Renal cortical epithelial cell (primary cell): ENCODE measurements at regions not wholly inside any gene's neighbourhood (a gene's known extent, or its start where the extent isn't known, plus 50 kb on each side); places are given as distances from the start of the nearest gene placed in this dataset.

ENCODE experiments used
- DNase-seq: peaks from one replicate; pipeline ENCODE4 v3.0.0-alpha.2; 2011; ENCODE audit warnings: low read depth

- no peak for DNase-seq
Observed at GRCh38 chr20:37643400-37643799, 50.4 kb upstream of the CTNNBL1 start.

GRCh38 chr20:37642246-37642645 is 51.6 kb upstream of the CTNNBL1 start:
- no peak for DNase-seq

DNA sequence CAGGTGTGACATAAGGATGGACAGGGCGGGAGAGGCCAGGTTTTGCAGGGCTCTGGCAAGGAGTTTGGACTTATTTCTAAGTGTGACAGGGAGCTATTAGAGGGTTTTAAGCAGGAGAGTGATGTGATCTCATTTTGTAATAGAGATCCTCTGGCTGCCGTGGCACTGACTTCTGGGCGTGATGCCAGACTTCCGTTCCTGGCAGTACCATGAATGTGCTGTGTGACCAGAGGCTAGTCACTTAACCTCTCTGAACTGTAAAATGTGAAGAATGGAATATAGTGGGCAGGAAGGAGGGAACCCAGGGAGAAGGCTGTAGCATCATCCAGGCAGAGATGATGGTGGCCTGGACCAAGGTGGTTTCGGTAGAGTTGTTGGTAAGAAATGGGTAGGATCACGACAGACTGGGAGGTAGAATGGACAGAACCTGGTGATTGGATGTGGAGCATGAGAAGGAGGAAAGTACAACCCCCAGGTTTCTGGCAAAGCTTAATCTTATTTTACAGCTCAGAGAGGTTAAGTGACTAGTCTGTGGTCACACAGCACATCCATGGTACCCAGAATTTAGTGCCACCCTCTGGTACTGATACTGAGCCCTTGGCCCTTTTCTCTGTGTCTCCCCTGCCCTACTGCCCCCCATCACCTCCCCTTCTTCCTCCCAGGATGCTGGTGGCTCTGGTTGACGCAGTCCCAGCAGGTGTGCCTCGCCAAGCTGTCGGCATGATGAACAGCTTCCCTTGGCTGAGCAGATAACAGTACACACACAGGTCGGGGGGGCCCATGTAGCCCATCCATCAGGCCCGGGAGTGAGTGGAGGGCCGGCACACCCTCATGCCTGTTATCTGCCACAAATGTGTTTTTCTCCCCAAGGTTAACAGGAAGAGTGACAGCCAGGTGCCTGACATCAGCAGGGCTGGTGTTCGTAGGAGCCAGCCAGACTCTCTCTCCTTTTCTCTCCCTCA is 52.9 kb upstream of the CTNNBL1 start:
- DNase-seq, result no peak

DNA sequence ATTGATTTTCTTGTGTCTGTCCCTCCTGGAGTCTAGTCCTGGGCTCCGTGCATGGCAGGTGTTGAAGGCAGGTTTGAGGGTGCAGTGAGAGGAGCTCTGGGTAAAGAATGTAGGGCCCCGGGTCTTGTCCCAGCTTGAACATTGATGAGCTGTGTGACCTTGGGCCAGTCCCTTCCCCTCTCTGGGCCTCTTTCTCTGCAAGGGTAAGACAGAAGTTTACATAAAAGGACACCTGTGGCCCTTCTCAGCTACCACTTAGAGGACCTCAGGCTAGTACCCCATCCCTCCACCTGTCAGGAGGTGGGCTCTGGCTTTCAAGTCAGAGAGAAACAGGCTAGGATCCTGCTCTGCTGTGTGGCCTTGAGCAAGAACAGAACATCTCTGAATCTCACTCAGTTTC is 55.3 kb upstream of the CTNNBL1 start:
- no peak for DNase-seq

- no peak for DNase-seq
Observed at GRCh38 chr20:37636977-37637376, 56.9 kb upstream of the CTNNBL1 start.

DNA sequence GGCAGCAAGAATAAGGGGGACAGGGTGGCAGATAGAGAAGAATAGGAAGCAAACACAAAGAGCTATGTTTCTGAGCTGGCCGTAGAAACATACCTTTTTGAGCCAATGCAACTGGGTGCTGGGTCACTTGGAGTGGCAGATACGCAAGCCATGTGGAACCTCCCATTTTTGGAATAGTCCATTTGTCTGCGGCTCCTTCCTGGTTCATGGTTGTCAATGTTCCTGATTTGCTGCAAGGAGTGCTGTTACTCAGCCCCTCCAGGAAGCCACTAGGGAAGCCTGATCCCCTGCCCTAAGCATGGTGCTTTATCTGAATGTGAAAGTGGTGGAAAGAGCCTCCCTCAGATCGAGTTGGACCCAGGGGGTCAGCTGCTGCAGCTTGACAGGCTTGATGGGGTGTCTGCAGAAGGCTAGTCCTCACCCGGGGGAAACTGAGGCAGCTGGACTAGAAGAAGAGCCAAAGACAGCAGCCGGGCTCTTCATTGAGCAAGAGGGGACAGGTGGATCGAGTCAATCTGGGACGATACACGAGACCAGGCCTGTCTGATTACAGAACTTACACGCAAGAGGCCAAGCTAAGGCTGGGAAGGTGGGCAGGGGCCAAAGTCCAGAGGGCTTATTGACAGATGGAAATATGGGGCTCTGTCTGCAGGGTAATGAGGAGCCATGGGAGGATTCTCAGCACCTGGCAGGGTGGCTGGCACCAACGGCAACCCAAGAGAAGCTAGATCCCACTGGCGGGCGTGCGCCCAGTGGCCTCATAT is 57.4 kb upstream of the CTNNBL1 start:
- DNase-seq, result no peak

- no peak for DNase-seq
Observed at GRCh38 chr20:37630993-37631392, 62.8 kb upstream of the CTNNBL1 start.

DNA sequence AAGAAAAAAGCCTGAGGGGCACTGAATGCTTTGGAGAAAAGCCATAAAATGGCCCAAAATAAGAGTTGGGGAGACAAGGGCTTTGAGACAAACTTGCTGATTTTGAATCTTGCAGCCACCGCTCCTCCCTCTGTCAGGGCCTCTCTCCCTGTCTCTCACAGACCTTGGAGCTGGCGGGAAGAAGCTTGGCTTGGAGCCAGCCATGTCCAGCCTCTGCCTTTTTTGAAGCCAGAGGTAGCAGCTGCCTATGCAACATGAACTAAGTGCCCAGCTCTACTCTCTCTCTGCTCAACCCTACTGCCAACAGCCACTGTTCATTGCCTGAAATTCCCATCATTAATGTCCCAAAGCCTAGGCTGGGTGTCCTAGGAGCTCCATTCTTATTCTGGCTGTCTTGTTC is 63.7 kb upstream of the CTNNBL1 start:
- DNase-seq, result no peak

- no peak for DNase-seq
Observed at GRCh38 chr20:37627767-37628130, 66.1 kb upstream of the CTNNBL1 start.

DNA sequence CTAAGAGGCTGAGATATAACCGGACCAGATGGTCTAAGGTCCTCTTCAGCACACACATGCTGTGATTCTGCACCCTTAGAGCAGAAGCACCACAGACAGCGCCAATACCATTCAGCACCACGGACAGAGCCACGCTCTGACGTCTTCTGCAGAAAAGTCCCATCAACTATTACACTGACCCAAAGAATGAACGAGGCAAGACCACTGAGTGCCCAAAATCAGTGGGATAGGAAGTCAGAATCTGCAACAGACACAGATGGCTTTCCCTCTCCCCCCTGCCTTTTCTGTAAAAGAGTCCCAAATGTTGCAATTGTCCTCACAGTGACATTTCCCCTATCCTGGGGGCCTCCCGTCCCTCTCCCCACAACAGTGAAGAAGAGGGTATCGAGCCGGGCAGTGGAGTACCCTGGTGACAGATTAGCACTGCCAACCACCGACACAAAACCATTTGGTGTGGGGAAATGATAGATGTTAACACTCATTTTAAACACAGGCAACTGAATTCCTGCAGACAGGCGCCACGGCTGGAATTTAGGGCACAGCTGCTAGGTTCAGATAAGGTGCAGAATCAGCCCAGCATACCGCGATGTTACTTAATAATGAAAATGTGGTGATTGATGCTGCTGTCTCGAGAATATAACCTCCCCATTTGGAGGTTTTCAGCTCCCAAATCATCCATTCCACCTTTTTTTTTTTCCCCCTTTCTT is 66.6 kb upstream of the CTNNBL1 start:
- peak; percentile 40 for DNase-seq

DNA sequence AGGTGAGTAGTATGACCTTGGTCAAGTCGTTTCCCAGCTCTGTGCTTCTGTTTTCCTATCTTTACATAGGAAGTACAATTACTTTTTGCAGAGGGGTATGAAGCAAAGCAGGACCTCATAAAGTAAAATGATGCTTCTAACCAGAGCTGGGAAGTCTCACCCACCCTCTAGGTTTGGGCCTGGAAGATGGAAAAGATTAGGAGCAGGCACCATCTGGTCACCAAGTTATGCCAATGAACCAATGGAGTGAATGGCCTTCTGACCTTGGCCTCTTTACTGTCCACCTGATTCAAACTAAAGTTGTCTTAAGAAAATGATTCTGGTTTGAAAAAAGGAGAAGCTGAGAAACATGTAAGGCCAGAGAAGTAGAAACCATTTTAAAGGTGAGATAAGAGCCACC is 68.9 kb upstream of the CTNNBL1 start:
- DNase-seq, result no peak

GRCh38 chr20:37622728-37623127 is 71.1 kb upstream of the CTNNBL1 start:
- no peak for DNase-seq

DNA sequence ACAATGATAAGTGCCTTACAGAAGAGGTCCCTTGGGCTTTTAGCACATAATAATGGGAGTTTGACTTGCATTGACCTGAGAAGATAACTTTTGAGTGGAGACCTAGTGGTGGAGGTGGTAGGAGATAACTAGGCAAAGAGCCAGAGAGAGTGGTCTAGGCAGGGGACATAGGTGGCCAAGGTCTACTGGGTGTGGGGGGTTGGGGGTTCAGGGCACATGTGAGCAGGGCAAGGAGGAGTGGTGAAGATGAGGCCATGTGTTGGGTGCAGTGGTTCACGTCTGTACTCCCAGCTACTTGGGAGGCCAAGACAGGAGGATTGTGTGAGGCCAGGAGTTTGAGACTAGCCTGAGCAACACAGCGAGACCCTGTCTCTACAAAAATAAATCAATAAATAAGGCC is 74.3 kb upstream of the CTNNBL1 start:
- DNase-seq, result no peak

DNA sequence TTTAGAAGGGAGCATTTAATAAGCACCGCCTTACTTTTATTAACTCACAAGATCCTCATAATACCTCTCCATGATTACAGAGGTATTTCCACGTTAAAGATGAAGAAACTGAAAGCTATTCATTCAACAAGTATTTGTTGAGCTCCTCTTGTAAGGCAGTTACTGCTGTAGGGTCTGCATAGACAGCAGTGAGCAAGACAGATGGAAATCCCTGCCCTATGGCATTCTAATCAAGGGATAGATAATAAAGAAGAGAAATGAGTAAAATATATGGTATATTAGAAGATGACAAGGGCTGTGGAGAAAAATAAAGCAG is 77.8 kb upstream of the CTNNBL1 start:
- DNase-seq, result no peak

GRCh38 chr20:37615340-37616109 is 78.3 kb upstream of the CTNNBL1 start:
- peak; percentile 38 for DNase-seq

- no peak for DNase-seq
Observed at GRCh38 chr20:37611852-37612251, 82.0 kb upstream of the CTNNBL1 start.

GRCh38 chr20:37611346-37611745 is 82.5 kb upstream of the CTNNBL1 start:
- no peak for DNase-seq

GRCh38 chr20:37610203-37610798 is 82.6 kb upstream of the BLCAP start:
- no peak for DNase-seq

- no peak for DNase-seq
Observed at GRCh38 chr20:37602634-37603033, 75.0 kb upstream of the BLCAP start.

- no peak for DNase-seq
Observed at GRCh38 chr20:37600486-37600885, 72.8 kb upstream of the BLCAP start.

DNA sequence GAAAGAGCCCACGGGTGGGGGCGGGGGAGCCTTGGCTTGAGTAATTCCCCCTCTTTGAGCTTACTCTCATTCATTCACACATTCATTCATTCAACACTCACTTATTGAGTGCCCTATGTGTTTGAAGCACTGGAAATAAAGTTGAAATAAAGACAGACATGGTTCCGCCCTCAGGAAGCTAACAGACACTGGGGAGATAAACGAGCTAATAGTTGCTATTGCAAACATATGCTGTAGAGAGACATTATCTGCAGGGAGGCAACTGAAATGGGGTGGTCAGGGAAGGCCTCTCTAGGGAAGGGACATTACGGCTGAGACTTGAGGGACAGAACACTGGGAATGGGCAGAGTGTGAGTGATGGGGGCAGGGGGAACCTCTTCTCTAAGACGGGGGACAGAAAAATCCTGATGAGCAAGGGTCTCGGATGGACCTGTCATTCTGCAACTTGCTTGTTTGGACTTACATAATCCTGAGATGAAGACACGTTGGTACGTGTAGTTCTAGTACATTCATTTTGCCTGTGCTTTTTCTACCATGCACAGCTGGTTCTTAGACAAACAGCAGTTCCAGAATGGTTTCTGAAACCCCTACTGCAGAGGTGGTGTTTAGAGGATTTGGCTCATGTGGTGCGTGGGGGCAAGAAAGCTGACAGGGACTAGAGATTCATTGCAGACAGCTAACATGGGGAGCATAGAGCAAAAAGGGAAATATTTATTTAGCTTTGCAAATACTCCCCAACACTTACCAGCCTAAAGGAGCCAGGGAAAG is 71.1 kb upstream of the BLCAP start:
- no peak for DNase-seq
